ENCODE measurements at regions not wholly inside any gene's neighbourhood (a gene's known extent, or its start where the extent isn't known, plus 50 kb on each side); places are given as distances from the start of the nearest gene placed in this dataset.

DNA sequence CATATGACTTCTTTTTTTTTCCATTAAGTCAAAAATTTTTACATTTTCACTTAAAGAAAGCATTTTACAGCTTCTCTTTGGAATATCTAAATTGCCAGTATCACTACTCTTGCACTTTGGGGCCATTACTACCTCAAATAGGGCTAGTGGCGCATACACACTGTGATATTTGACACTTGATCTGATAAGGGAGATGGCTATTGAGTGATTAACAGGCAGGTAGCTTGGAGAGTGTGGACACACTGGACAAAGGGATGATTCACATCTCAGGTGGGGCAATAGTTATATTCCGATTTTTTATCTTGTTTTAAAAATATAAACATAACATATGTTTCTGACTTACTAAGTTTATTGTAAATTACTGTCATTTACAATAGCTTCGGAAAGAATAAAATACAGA, 2219.9 kb downstream of the LRRC4C start:
- no peaks in the 10 kb centered on the region for H3K27me3 ChIP-seq (ENCODE audit: insufficient read depth, low read depth, severe bottlenecking)
- DNase-seq = no peak
- TF ChIP-seq, protein P1, sequence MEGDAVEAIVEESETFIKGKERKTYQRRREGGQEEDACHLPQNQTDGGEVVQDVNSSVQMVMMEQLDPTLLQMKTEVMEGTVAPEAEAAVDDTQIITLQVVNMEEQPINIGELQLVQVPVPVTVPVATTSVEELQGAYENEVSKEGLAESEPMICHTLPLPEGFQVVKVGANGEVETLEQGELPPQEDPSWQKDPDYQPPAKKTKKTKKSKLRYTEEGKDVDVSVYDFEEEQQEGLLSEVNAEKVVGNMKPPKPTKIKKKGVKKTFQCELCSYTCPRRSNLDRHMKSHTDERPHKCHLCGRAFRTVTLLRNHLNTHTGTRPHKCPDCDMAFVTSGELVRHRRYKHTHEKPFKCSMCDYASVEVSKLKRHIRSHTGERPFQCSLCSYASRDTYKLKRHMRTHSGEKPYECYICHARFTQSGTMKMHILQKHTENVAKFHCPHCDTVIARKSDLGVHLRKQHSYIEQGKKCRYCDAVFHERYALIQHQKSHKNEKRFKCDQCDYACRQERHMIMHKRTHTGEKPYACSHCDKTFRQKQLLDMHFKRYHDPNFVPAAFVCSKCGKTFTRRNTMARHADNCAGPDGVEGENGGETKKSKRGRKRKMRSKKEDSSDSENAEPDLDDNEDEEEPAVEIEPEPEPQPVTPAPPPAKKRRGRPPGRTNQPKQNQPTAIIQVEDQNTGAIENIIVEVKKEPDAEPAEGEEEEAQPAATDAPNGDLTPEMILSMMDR (IDR thresholded peaks at IDR 0.05; ENCODE audit: low read depth, low read length) = no peak
- no peak overlapping the region for H3K4me3 ChIP-seq (ENCODE audit: low read depth, low read length)
- H3K27ac ChIP-seq = no peak overlapping the region
- H3K9me3 ChIP-seq (ENCODE audit: severe bottlenecking) = no peaks in the 10 kb centered on the region
- H3K36me3 ChIP-seq = no peaks in the 10 kb centered on the region

DNA sequence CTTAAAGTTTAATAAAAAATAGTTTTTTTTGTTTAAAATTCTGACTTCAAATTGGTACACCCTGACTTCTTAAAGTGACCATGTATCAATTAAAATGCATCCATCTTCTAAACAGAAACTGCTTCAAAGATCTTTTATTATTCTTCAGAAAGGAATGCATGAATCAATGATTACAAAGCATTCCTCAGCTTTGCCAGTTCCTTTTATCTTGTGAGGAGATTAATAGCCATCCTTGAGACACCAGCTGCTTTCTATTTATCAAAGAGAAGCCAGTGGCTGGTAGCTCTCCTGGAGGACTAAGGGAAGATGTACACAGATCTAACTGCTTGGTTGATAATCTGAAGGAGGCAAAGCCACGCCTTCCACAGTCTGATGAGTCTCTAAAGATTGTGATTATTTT, 2222.5 kb downstream of the LRRC4C start:
- no peaks in the 10 kb centered on the region for H3K9me3 ChIP-seq (ENCODE audit: severe bottlenecking)
- H3K27me3 ChIP-seq (ENCODE audit: insufficient read depth, low read depth, severe bottlenecking) = no peaks in the 10 kb centered on the region
- H3K36me3 ChIP-seq = no peaks in the 10 kb centered on the region
- DNase-seq = no peak
- H3K4me3 ChIP-seq (ENCODE audit: low read depth, low read length) = no peak overlapping the region
- H3K27ac ChIP-seq = no peak overlapping the region
- TF ChIP-seq, protein P1 (IDR thresholded peaks at IDR 0.05; ENCODE audit: low read depth, low read length) = no peak

DNA sequence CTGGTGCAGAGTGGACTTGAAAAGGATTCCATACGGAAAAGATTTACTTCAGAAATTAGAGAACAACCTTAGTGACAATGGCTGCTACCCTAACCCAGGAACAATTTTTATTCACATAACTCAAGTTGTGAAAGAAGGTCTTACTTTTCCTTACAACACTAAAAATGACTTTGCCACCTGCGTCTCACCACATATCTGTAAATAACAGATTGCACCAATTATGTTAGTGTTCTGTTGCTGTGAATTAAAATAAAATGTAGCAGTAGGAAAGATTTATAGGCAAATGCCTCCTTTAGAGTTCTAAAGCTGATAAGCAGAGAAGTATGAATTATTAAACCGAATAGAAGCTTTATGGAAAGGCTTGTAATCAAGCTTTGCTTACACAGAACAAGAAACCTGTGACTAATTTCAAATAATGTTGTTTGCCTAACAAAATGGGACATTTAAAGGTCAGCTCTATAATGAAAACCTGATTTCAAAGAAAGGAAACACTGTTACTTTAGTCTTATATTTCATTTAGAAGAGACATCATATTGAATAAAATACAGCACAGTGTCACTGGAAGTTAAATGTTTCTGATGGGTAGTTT, 2237.8 kb downstream of the LRRC4C start:
- Histone ChIP-seq H3K9me3 (ENCODE audit: severe bottlenecking) (no peaks in the 10 kb centered on the region), H3K36me3 (no peaks in the 10 kb centered on the region), H3K4me3 (ENCODE audit: low read depth, low read length) (no peak overlapping the region), H3K27me3 (ENCODE audit: insufficient read depth, low read depth, severe bottlenecking) (no peaks in the 10 kb centered on the region), H3K27ac (no peak overlapping the region)
- TF ChIP-seq, protein P1 (IDR thresholded peaks at IDR 0.05; ENCODE audit: low read depth, low read length) = no peak
- no peak for DNase-seq

DNA sequence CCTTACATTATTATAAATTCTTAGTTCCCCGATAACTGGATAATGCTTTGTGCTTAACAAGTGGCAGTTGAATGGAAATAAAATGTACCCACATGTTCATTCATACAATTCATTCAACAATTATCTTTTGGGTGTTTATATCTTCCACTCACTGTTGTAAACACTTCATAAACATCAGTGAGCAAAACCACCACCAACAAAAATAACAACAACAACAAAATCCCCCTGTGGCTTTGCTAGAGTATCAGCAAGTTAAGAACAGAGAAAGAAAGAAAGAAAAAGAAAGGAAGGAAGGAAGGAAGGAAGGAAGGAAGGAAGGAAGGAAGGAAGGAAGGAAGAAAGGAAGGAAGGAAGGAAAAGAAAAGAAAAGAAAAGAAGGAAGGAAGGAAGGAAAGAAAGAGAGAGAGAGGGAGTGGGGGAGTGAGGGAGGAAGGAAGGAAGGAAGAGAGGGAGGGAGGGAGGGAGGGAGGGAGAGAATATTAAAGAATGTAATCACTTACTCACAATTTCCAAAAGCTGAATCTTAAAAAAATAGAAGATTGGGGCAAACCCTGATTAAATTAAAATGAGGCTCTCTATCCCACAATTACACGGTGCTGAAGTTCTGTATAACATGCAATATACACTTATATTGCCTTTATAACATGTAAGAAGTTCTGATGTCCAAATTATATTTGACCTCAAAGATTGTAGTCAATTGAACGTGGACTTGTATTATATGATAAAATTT, 2238.8 kb downstream of the LRRC4C start:
- H3K36me3 ChIP-seq = no peaks in the 10 kb centered on the region
- no peak overlapping the region for H3K4me3 ChIP-seq (ENCODE audit: low read depth, low read length)
- no peaks in the 10 kb centered on the region for H3K27me3 ChIP-seq (ENCODE audit: insufficient read depth, low read depth, severe bottlenecking)
- H3K9me3 ChIP-seq (ENCODE audit: severe bottlenecking) = no peaks in the 10 kb centered on the region
- DNase-seq = no peak
- TF ChIP-seq, protein P1 (IDR thresholded peaks at IDR 0.05; ENCODE audit: low read depth, low read length) = no peak
- H3K27ac ChIP-seq = no peak overlapping the region

DNA sequence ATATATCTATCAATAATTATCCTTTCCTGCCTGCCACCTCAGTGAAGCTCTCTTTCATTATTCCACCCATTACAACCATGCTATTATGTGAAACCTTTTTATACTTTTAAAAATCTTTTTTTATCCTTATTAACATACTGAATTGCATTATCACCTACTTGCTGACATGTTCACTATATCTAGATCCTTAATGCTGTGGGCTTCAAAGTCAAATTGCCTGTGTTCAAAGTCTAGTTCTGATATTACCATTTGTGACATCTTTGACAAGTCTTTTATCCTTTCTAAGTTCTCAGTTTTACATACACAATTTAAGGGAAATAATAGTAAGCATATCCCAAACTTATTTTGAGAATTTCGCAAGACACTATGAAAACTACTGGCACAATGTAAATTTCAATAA, 2239.4 kb downstream of the LRRC4C start:
- DNase-seq = no peak
- Histone ChIP-seq H3K27me3 (ENCODE audit: insufficient read depth, low read depth, severe bottlenecking) (no peaks in the 10 kb centered on the region), H3K36me3 (no peaks in the 10 kb centered on the region), H3K9me3 (ENCODE audit: severe bottlenecking) (no peaks in the 10 kb centered on the region), H3K4me3 (ENCODE audit: low read depth, low read length) (no peak overlapping the region), H3K27ac (no peak overlapping the region)
- TF ChIP-seq, protein P1 (IDR thresholded peaks at IDR 0.05; ENCODE audit: low read depth, low read length) = no peak
